Brain pericyte (primary cell): ENCODE measurements at regions not wholly inside any gene's neighbourhood (a gene's known extent, or its start where the extent isn't known, plus 50 kb on each side); places are given as distances from the start of the nearest gene placed in this dataset.

ENCODE experiments used
- DNase-seq: peaks from one replicate; pipeline ENCODE4 v3.0.0-alpha.2; 2012; ENCODE audit warnings: low read depth, low spot score

DNA sequence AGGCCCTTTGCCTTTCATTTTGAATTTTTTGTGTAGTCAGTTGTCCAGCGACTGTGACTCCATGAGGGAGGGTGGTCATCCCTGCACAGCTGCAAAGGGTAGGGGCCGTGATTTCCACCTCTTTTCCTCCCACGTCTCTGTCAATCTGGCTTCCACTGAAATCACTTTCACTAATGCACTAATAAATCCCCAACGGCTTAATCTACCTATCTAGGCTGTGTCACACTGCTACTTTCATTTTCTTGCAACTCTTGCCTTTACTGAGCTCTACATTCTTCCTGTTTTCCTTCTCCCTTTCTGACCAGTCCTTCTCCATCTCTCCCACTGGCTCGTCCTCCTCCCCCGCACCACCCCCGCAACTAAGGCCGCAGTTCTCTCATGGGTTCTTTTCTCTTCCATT lies 212.3 kb upstream of the FOXN3 start:
- no peak for DNase-seq

DNA sequence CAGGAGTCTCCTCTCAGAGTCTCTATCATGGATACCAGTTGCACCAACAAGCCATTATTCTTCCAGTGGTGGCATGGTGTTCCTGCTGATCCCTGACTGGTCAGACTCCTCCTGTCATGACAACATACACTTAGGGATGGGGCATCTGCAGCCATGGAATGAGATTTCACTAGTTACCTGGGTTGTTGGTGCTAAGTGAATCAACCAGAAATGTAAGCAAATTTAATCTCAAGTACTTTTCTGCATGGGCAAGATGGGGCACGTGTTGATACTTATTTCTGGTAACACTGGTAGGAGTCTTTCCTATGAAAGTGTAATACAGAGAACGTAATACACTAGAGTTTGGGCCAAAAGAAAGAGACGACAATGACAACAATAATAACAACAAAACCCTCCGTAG lies 211.5 kb upstream of the FOXN3 start:
- no peak for DNase-seq

DNA sequence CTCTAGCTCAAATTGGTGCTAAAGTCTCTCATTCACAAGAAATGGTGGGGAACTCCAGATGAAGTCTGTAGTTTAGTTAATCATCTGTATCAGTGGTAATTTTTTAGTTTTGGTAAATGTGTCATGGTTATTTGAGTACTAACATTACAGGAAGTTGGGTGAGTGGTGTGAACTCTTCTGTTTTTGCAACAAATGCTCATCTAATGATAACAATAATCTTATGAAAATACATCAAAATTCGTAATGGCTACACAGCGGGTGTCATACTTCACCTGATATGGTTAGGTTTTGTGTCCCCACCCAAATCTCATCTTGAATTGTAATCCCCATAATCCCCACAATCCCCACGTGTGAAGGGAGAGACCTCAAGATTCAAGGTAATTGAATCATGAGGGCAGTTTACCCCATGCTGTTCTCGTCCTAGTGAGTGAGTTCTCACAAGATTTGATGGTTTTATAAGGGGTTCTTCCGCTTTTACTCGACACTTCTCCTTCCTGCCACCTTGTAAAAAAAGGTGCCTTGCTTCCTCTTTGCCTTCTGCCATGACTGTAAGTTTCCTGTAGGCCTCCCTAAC lies 209.3 kb upstream of the FOXN3 start:
- no peak for DNase-seq

DNA sequence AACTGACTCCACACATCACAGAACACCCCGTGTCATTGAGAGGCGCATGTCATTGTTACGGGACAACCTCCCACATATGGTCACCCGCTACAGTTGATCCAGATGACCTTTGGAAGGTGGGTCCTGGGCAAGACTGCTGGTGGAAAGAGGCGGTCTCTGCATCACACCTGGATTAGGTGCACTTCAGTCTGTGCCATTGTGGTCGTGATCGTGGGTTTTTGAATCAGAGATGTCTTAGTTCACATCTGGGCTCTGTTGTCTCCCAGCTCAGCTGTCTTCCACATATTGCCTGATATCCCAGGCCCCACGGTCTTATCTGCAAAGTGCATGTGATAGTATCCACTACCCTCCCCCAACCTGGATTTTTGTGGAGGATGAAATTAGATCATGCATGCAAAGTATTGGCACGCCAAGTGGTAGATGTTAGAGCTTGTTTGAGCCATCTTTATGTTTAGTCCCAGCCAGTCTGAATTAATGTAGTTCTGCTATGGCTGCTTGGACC lies 208.7 kb upstream of the FOXN3 start:
- no peak for DNase-seq

DNA sequence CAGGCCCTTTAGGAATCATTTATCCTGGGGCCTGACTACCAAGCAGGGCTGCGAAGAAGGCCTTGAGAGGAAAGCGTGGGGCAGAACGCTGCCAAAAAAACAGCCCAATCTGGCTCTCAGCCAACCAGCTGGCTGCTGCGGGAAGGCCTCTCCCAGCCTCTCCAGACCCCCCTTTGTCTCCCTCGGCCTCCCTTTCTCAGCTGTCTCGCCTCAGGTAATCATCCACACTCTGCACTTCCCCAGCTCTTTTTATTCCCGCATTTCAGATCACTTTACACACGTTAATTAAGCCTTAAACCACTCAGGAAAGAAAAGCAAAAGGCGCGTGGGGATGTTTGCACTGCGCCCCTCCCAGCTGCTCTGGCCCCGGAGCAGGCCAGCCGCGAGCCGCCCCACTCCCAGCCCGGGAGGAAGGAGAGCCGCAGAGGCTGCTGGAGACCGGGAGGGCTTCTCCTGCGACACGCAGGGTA lies 208.2 kb upstream of the FOXN3 start:
- DNase-seq: no peak

DNA sequence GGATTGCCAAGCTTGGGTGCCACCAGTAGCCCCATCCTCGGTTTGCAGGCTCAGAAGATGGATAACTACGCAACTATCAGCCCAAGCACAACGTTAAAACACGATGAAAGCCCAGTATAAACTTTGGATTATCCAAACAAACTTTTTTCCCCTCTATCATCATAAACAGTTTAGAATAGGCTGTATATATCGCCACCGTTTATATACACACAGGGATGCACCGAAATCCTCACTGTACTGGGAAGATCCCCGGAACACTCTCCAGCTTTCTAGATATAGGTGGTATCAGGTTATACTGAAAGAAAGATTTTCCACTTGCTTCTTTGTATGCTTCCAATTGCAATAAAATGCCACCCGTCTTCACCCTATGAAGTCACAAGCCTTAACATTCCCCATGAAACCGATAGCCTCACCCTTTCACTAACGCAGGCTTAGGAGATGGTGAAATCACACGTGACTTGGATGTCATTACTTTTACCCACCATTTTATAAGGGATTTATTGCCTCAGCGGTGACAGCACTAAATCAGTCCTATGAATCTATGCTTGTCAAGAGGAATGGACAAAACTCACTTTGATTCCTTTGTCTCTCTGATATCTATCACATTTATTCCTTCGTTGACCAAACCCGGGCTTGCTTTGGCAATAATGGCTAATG lies 207.6 kb upstream of the FOXN3 start:
- no peak for DNase-seq

DNA sequence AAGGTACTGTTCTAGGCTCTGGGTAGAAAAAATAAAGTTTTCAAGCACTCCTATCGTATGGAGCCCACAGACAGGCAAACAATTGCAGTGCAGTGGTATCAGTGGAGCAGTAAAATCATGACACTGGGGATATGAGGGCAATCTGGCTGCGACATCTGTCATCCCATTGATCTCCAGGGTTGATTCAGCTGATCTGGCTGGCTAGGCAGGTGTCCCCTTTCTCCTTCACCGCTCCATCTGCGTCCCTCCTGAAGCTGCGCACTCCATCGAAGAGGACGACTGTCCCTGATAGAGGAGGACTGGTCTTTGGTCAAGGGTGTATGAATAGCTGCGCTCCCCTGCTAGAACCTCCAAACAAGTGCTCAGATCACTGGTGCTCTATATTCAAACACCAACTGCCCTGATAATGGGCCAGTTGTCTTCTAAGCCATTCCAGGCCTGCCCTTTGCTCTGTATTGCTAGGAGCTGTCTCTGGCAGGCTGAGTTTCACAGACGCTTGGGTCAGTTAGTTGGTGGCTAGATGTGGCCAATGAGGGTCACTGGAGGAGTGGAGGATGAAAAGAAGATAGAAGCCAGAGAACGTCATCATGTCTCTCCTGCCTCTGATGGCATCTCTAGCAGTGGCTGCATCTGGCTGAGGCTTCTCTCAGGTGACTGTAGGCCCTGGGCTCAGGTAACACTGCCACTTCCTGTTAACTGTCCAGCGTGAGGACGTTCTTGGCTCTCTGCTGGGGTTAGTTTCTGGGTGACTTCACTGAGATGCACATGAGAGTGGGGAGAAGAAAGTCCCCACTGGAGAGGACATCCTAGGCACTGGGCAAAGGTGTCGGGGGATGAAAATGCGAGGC lies 205.0 kb upstream of the FOXN3 start:
- DNase-seq: no peak

DNA sequence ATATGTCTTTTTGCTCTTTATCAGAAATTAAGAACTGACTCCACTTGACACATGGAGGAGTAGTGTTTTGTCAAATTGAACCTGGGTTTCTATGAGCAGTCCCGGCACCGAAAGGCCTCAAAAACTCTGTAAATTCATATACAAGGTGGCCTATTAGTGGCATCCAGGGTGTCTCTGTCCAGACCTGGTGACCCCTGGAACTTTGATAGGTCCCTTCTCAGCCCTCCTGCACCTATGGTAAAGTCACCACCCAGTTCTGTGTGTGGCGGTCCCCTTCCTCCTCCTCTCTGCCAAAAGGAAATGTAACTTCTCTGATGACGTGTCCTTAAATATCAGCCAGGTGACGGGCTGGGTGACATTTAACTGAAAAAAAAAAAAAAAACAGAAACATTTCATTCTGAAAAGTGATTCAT lies 204.0 kb upstream of the FOXN3 start:
- no peak for DNase-seq

DNA sequence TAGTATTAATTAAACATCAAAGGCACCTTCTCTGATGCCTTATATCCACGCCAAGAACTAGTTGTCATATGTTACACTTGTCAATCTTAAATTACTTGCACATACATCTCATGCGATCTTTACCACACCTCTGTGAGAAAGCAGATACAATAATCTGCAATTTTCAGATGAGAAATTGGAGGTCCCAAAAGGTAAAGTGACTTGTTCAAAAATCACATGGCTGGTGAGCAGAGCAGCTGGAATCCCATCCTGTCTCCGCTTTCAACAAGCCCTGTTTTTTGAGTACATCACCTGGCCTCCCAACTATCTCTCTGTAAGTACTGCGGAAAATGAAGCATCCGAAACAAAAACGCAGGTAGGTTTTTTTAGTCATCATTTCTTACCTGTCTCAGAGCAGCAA lies 203.4 kb upstream of the FOXN3 start:
- DNase-seq: no peak

DNA sequence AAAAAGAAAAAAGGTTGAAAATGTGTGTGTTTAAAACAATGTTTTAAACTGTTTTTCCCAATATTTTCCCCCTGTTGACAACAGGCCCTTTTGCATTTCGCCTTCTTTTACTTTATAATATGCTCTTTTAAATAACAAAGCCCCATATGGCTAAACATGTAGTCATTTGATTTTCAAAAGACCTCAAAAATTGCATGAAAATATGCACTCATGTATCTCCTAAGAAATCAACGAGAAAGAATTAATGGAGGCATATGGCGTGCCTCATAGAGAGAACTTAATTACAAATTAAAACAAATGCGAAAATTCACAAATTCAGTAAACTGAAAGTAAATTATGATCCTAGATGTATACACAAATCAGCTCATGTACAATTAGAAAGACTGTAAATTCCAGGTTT lies 202.6 kb upstream of the FOXN3 start:
- no peak for DNase-seq

DNA sequence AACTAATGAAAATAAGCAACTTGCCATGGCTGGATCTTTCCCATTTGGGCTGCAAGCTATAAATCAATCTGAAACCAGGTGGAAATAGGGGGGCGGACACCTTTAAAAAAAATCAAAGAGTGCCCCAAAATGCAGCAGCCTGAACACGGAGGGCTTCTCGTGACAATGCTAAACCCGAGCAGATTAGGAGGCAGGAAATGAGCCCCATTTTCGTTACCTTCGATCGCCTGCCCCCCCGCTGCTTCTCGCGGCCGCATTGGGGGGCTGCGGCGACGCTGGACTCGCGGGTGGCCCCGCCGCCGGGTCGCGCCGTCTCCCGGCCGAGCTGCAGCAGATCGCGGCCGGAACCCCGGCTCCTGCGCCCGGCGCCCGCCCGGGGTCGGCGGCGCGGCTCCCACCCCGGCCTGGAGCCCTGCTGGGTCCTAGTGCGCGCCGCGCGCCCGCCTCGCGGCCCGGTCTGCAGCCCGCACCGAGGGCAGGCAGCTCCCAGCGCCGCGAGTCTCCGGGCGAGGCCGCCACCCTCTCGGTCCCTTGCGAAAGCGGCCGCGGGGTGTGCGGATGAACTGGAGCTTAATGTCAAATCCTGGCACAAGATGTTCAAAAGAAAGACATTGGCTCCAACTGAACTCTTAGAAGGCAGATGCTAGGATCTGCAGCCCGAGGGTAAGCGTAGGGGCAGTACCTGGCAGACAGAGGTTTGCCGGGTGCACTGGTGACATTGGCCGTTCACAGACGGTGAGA lies 201.9 kb upstream of the FOXN3 start:
- DNase-seq: no peak

DNA sequence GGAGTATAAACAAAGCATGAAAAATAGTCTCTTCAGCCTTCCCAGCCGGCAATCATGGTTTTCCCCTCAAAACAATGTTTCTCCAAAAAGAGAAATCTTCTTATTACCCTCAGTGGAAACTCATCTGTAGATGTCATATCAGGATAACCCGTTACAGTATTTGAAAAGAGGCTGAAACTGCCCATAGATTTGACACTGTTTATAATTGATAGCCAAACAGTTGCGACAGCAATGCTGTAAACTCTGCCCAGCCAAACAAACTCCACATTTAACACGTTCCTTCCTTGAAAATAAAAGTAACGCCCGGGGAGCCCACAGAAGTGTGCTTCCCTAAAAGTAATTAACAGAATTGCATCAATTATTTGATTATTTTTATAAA lies 201.3 kb upstream of the FOXN3 start:
- DNase-seq: no peak

DNA sequence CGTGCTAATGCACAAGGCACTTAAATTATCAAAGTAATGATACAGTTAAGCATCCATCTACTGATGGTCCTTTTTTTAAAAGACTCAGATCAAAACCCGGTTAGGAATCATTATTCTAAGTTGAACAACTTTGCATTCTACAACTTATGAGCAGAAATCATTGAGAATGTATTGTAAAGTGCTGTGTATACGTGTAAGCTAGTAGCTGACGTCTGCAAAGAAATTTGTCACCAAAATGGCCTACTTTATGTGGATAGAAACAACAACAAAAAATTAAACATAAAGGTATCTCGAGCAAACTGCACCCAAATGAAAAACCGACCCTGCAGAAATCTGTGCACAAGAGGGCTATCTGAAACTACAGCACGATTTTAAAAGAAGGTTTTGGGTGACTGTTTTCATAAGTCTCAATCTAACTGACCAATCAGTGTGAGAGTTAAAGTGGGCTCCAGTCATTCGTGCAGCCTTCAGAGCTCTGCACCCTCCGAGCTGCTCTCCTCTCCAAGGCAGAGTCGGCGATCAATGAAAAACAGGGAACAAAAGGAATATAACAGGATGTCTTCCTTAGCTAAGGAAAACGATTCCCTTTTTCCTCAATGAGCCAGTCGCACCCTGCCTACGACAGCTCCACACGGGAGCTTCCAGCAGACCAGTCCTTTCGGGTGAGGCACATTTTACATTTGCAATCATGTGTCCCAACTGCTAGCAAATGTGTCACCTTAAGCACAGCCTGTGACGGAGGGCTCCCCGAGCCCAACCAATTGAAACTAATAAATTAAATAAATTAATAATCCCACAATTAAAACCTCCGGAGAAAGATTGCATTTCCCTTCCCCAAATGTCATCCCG lies 200.7 kb upstream of the FOXN3 start:
- no peak for DNase-seq

DNA sequence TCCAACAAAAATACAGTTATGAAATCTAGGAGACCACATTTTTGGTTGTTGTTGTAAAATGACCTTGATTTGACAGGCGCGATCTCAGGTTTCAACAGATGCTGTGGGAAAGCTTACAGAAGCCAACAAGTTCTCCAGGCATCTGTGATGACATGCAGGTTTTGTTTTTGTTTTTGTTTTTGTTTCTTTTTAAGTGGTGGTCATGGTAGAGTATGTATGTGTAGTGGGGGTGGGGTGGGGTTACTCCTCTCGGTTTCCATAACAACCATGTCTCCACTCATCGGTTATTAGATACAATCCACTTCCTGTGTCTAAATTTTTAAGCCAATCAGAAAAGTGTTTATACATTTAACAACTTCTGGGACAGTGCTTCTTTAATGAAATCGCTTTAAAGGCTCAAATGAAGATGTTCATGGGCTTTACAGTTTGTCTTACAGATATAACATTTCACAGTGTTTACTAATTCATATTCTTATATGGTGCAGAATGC lies 199.9 kb upstream of the FOXN3 start:
- no peak for DNase-seq

DNA sequence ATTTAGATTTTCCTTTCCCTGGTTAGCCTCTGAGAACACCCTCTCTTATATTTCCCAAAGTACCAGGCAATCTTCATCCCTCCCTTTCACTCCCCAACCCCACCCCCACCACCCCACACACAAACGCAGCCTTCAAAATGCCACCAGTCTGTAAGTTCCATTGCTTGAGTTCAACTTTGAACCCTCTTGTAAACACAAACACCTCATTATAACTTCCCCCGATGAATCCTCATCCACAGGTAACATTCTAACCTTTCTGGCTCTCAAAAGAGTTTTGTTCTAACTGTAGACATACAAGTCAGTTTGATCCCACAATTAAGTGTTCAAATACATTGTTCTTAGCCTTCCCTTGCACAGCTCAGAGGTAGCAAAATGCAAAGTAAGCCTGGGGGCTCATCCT lies 199.4 kb upstream of the FOXN3 start:
- DNase-seq: no peak

DNA sequence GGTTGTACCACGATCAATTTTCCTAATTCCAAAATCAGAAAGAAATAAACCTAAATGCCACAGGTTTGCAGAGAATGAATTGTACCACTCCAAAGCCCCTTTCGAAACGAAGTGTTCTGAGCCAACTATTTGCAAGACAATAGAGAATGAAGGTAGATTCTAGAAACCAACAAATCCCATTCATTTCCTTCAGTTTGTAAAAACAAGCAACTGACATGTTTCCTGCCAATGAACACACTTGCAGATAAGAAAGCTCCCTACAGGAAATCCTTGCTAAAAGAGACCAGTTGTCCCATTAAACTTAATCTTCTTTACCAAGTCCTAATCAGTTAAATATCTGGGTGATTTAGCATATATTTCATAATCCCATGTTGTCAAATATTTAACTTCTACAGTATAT lies 198.4 kb upstream of the FOXN3 start:
- no peak for DNase-seq

DNA sequence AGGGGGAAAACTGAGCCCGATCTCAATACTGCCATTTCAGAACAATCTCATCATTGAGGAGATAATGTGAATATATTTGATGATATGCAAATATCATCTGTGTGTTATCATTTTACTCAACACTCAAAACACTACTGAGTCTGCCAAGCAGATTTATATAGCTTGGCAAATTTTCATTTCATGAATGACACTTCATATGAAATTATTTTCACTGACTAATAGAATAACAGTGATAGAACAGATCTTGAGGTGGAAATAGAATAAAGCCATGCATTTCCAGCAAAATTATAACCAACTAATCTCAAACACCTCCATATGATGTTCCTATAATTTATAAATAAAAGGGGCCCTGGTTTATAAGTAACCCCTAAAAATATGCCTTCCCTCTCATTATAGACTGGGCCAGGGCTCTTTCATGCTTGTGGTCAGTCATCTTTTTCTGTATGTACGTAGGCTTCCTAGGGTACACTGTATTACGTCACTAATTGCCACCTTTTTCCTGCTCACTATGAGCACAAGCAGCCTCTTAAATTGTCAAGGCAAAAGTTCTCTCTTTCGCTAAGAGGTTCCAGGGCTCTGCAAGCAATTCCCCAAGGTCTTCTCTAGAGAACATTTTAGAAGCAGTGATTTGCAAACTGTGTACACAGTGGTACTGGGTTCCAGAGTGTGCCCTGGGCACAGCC lies 197.1 kb upstream of the FOXN3 start:
- DNase-seq: no peak

DNA sequence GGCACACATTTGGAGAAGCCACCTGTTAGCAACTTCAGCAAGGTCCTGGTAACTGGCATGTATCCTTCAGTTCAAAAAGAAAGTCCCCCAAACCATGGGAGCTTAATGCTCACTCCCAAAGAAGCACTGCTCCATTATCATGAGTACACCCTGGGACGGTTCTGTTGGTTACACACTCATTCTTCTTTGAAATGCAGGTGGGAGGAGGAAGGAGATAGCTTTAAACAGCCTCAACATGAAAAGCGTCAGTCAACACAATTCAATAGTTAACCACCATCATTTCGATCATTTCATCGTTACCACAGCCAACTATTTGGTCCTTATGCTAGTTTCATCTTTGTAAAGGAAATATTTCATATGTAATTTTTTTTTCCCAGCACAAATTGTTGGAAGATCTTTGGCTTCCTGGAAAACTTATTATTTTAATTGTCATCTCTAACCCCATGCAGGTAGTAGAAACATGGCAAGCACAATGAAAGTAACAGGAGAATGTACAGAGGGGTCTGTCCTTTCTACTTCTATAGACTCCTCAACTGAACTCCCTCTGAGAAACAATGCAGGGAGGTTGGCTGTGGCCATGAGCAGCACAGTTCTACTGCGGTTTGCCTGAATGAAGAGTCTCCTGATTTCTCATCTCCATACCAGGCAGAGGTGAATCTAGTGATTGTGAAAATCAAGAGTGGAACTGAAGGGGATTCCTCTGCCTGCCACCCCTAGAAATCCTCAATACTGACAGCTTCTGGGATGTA lies 196.4 kb upstream of the FOXN3 start:
- DNase-seq: no peak

DNA sequence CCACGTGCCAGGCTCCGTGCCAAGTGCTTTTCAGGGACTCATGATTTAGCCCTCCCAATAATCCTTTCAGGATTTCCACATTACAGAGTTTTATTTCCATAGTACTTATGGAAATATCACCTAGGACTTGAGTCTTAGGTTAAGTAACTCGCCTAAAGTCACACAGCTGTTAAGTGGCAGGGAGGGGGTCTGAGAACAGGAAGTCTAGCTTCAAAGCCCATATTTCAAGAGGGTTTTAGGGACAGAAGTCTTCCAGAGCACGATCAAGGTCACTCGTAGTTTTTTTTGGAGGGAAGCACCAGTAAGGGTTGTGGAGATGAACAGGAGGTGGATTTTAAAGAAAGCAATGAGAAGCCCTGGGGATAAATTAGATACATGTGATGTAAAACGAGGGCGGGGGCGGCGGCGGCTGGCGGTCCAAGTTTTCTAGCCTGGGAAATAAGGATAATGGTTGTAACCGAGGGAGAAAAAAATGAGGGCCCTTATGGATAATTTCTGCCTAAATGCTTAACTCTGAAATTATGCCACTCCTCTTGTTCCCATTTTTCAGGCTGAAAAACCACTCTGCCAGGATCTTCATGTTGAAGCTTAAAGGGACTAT lies 192.6 kb upstream of the FOXN3 start:
- DNase-seq: no peak
